ENCODE measurements at regions not wholly inside any gene's neighbourhood (a gene's known extent, or its start where the extent isn't known, plus 50 kb on each side); places are given as distances from the start of the nearest gene placed in this dataset.

DNA sequence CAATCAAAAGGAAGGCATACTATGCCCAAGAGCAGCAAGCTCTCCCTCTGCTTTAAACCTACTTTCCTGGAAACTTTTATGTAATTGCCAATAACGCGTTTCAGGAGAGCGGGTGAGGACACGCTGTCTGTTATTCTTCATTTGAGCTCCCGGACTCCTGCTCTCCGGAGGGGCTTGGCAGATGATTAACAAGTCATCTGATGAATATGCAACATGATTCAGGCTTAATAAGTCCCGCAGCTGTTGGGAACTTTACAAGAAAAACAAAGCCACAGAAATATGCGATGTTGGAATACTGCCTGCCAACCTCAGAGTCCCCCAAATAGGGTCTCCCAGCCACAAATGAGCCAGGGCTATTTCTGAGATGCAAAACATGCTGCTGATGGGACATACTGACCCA, 348.0 kb downstream of the GPAM start:
- DNase-seq = no peak

DNA sequence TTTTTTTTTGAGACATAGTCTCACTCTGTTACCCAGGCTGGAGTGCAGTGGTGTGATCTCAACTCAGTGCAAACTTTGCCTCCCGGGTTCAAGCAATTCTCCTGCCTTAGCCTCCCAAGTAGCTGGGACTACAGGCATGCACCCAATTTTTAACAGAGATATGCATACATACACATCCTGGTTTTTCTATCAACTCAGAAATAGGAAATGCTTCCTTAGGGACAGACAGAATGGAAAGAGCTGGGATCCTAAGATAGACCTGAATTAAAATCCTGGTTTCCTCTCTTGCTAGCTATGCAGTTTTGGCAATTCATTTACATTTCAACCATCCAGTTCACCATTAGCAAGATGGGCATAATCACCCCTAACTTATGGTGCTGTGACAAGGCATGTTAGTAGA, 347.5 kb downstream of the GPAM start:
- no peak for DNase-seq

GRCh38 chr10:111836571-111836970, 347.0 kb downstream of the GPAM start:
- DNase-seq = no peak

DNA sequence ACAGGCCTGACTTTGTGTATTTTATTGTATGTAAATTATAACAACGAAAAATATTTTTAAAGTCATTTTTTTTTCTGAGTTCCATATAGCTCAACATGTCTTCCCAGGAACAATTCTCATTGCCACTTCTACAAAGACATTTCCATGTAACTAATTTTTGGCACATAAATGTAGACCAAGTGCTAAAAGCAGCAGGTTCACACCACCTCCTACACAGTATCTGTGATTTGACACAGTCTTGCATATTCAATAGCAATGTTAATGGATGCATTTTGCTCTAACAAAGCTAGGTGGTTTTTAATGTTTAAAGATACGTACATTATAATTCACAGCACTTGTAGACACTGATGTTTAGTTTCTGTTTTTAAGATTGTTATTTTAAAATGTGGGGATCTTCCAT, 346.5 kb downstream of the GPAM start:
- DNase-seq = no peak

- no peak for DNase-seq
Observed at GRCh38 chr10:111837985-111838384, 345.6 kb downstream of the GPAM start.

DNA sequence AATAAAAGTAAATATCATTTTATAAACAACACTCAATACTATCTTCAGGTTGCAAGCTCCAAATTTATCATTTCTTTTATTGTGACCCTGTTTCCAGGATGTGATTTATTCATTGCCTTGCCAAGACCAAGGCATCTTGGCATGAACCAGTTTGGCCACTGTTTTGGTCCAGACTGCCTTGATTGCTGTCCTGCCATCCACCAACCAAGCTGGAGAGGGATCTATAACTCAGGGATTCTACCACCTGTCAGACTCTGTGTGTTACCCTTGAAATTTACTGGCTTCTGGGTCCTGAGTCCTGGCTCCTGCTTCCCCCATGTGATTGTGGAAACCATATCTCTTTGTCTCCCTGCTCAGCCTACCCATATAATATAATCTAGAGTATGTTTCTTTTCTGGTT, 343.0 kb downstream of the GPAM start:
- DNase-seq = no peak

GRCh38 chr10:111852801-111853200, 330.8 kb downstream of the GPAM start:
- DNase-seq = no peak

- DNase-seq = no peak
Observed at GRCh38 chr10:111856631-111857030, 326.9 kb downstream of the GPAM start.

DNA sequence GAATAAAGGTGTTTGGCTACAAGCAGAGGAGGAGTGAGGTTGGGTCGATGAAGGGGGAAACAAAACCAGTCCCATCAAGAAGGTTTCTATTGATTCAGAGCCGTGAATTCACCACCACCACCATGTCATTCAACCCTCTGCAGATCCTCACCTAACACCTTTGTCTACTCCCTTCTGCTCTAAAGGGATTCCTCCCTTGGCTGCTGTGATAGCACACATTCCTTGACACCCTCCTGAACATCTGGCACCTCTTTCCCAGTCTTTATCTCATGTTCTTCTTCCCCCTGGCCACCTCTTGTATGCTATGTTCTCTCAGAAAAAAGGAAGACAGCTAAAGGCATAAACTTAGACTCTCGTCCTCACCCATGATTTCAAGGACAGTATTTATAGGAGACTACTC, 318.0 kb downstream of the GPAM start:
- no peak for DNase-seq

- DNase-seq = no peak
Observed at GRCh38 chr10:111871458-111871857, 312.1 kb downstream of the GPAM start.

GRCh38 chr10:111872591-111872990, 311.0 kb downstream of the GPAM start:
- no peak for DNase-seq

DNA sequence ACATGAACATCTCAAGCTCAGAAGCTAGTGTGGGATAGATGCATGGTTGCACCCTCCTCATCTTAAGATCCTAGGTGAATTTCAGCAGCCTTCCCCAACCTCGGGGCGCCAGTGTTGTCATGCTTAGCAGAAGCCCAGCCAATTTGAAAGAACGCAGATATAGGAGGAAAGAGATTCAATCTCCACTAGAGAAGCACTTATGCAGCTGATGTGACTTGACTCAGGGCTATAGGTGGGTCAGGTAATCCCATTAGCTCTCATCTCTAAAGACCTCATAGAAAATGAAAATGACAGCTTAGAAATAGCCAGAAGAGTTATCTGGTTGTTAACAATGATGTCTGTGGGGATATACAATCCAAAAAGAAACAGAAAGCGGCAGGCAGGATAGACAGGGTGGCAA, 310.5 kb downstream of the GPAM start:
- no peak for DNase-seq

DNA sequence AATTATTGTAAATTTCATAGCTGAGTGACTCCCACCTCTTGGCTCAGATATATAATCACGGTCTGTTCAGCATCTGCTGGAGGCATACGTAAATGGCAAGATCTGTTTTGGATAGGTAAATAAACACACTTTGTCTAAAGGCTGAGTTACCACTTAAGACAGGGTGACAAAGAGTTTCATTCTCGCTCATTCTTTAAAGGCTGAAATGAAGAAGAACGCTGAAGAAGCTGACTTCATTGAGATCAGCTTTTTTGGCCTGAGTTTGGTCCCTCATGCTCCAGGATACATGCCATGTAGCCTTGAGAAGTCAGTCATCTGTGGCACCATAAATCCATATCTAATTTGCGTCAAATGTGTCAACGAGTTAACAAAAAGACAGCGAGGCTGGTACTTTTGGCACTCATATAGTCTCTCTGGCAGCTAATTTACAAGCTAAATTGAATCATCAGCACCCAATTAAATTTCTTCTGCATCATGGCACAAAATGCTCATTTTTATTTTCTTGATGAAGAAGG, 309.9 kb downstream of the GPAM start:
- DNase-seq = no peak

- no peak for DNase-seq
Observed at GRCh38 chr10:111874576-111874975, 309.0 kb downstream of the GPAM start.

DNA sequence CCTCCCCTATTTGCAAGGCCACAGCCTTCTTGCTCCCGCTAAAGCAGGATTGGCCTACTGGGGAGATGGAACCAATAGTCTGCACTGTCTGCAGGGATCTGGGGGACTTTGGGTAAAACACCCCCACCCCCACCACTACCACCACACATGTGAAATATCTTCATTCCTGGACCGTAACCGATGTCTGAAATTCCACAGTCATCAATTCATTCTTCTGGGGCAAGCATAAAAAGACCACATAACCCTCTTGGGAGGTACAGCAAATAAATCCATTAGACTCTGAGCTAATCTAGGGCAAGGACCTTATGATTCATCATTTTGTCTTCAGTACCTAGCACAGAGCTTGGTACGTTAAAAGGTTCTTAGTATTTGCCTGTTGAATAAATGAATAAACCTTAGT, 307.8 kb downstream of the GPAM start:
- DNase-seq = no peak

GRCh38 chr10:111877258-111877657, 306.3 kb downstream of the GPAM start:
- no peak for DNase-seq

- DNase-seq = no peak
Observed at GRCh38 chr10:111879969-111880368, 303.6 kb downstream of the GPAM start.

- no peak for DNase-seq
Observed at GRCh38 chr10:111885046-111885445, 298.5 kb downstream of the GPAM start.

DNA sequence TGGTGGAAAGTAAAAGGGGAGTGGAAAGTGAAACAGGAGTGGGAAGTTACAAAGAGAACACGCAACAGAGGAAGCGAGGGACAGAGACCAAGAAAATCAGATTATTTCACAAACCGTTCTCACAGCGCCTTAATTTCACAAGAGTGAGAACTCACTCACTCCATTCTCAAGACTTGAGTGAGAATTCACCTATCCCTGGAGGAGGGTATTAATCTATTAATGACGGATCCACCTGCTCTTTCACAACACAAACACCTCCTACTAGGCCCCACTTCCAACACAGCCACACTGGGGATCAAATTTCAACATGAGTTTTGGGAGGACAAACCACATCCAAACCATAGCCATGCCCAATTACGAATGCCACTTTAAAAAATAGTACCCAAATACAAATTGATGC, 297.6 kb downstream of the GPAM start:
- DNase-seq = no peak

GRCh38 chr10:111887266-111887665, 296.3 kb downstream of the GPAM start:
- DNase-seq = no peak

DNA sequence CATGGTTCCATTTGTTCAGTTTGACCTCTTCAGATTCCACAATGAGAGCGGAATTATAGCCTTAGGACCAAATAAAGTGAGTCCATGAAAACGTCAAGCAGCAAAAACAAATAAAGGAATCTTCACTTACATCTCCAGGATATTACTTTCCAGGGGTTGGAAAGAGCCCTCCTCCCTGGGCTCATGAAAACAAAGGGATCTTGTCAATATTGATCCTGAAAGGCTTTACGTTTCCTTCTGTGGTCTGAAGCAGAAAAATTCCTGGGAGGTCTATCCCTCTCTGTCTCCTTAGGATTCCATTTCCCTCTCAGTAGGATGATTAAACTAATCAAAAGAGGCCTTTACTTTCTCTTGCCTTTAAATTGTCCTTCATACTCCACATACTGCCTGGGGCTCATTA, 293.5 kb downstream of the GPAM start:
- no peak for DNase-seq

- DNase-seq = no peak
Observed at GRCh38 chr10:111916011-111916410, 267.6 kb downstream of the GPAM start.

DNA sequence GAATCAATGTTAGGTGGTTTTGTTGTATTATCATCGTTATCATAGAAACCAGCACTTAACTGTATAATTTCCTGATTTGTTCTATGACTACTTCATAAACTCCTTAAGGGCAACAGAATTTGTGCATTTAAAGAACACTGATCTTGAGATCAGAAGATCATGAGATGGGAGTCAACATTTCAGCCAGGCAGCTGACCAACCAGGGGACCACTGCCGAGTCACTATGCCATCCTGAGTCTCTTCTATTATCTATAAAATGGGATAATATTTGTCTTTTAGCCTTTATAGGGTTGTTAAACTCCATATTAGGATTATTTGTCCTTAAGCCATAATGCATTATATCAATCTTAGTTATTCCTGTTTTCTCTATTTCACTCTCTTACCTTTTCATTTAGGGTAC, 261.7 kb downstream of the GPAM start:
- no peak for DNase-seq

- DNase-seq = no peak
Observed at GRCh38 chr10:111923032-111923431, 260.5 kb downstream of the GPAM start.

- DNase-seq = no peak
Observed at GRCh38 chr10:111926286-111926685, 257.3 kb downstream of the GPAM start.

GRCh38 chr10:111933937-111934336, 249.6 kb downstream of the GPAM start:
- no peak for DNase-seq
